Adrenal gland (tissue), 5 donors: ENCODE measurements at regions not wholly inside any gene's neighbourhood (a gene's known extent, or its start where the extent isn't known, plus 50 kb on each side); places are given as distances from the start of the nearest gene placed in this dataset.

Experiments
- CTCF ChIP-seq, 6 experiments: fragments of 450-650 bp in 4 of 6; fragments of 200-600 bp in 2 of 6; sonication (generic) in 1 of 6; IDR thresholded peaks; 1 replicate in 5 of 6; 2 replicates in 1 of 6; pipeline versions ENCODE4 v1.5.1 to v1.8.0; 2016 to 2021; ENCODE audit warnings: antibody characterized with exemption in 6 of 6, mild to moderate bottlenecking in 2 of 6, moderate library complexity in 1 of 6
- POLR2A ChIP-seq, 2 donors: fragments of 450-650 bp; IDR thresholded peaks; one replicate each; pipeline ENCODE4 v1.6.1; 2017; ENCODE audit warnings: antibody characterized with exemption in 2 of 2, mild to moderate bottlenecking in 2 of 2, moderate library complexity in 1 of 2
- donor health status: DM: no; HTN: no; CAD: no.

GRCh38 chr1:68889471-68889870, 392.6 kb upstream of the DEPDC1 start:
- no peak for TF ChIP-seq CTCF (IDR thresholded peaks at IDR 0.05)
- TF ChIP-seq POLR2A (IDR thresholded peaks at IDR 0.05) = no peak
